Mesenchymal stem cell (in vitro differentiated cells and primary cell): ENCODE measurements at regions not wholly inside any gene's neighbourhood (a gene's known extent, or its start where the extent isn't known, plus 50 kb on each side); places are given as distances from the start of the nearest gene placed in this dataset.

ENCODE experiments used
- DNase-seq: peaks from one replicate; pipeline ENCODE4 v3.0.0-alpha.2; 2013
- H2AFZ ChIP-seq: one replicate; pipeline ENCODE4 v1.6.1; 2013; ENCODE audit warnings: low read depth, mild to moderate bottlenecking, control low read depth, inconsistent platforms, low read length, moderate library complexity
- H2AK5ac ChIP-seq: 2 replicates; pipeline ENCODE4 v1.6.1; 2013; ENCODE audit warnings: low read length, moderate library complexity, mild to moderate bottlenecking, inconsistent platforms; ENCODE audit not compliant: severe bottlenecking
- H2BK120ac ChIP-seq: one replicate; pipeline ENCODE4 v1.6.1; 2013; ENCODE audit warnings: low read depth, mild to moderate bottlenecking, inconsistent platforms, low read length, moderate library complexity
- H2BK12ac ChIP-seq, 2 experiments: one replicate each; pipeline ENCODE4 v1.6.1; 2013; ENCODE audit warnings: inconsistent platforms in 2 of 2, low read length in 2 of 2, mild to moderate bottlenecking in 2 of 2, moderate library complexity in 2 of 2, control low read depth in 1 of 2
- H2BK15ac ChIP-seq: one replicate; pipeline ENCODE4 v1.6.1; 2013; ENCODE audit warnings: mild to moderate bottlenecking, low read depth, inconsistent platforms; ENCODE audit not compliant: poor library complexity, severe bottlenecking
- H2BK5ac ChIP-seq: 2 replicates; pipeline ENCODE4 v1.6.1; 2013; ENCODE audit warnings: low read depth, mild to moderate bottlenecking, low read length, control low read depth, inconsistent platforms; ENCODE audit not compliant: poor library complexity, severe bottlenecking
- H3K14ac ChIP-seq, 2 experiments: one replicate each; pipeline ENCODE4 v1.6.1; 2013; ENCODE audit warnings: inconsistent platforms in 2 of 2, low read length in 2 of 2, control low read depth in 1 of 2, mild to moderate bottlenecking in 1 of 2, moderate library complexity in 1 of 2
- H3K18ac ChIP-seq, 2 experiments: one replicate each; pipeline ENCODE4 v1.6.1; 2013; ENCODE audit warnings: inconsistent platforms in 2 of 2, low read length in 2 of 2, control low read depth in 1 of 2, low read depth in 1 of 2, mild to moderate bottlenecking in 1 of 2
- H3K23ac ChIP-seq, 2 experiments: one replicate each; pipeline ENCODE4 v1.6.1; 2013; ENCODE audit warnings: inconsistent platforms in 2 of 2, low read length in 2 of 2, mild to moderate bottlenecking in 2 of 2, moderate library complexity in 2 of 2, control low read depth in 1 of 2
- H3K27ac ChIP-seq: 2 replicates; pipeline ENCODE4 v1.5.1; 2013; ENCODE audit warnings: mild to moderate bottlenecking, moderate library complexity, low read length, control low read depth, inconsistent platforms; ENCODE audit not compliant: poor library complexity, severe bottlenecking
- H3K27me3 ChIP-seq, 2 experiments: 2 replicates each; pipeline versions ENCODE4 v1.6.1 to v1.7.0; 2013; ENCODE audit warnings: low read length in 2 of 2, mild to moderate bottlenecking in 2 of 2, moderate library complexity in 2 of 2, control low read depth in 1 of 2, inconsistent platforms in 1 of 2; ENCODE audit not compliant: control insufficient read depth in 1 of 2, insufficient read depth in 1 of 2
- H3K36me3 ChIP-seq, 2 experiments: 2 replicates each; pipeline versions ENCODE4 v1.6.1 to v1.7.0; 2013; ENCODE audit warnings: low read length in 2 of 2, control low read depth in 1 of 2, inconsistent platforms in 1 of 2, low read depth in 1 of 2, mild to moderate bottlenecking in 1 of 2; ENCODE audit not compliant: insufficient read depth in 2 of 2, control insufficient read depth in 1 of 2
- H3K4ac ChIP-seq, 2 experiments: one replicate each; pipeline ENCODE4 v1.6.1; 2013; ENCODE audit warnings: inconsistent platforms in 2 of 2, low read length in 2 of 2, mild to moderate bottlenecking in 2 of 2, moderate library complexity in 2 of 2, control low read depth in 1 of 2, low read depth in 1 of 2
- H3K4me1 ChIP-seq: 2 replicates; pipeline ENCODE4 v1.6.1; 2013; ENCODE audit warnings: low read depth, low read length, control low read depth; ENCODE audit not compliant: control insufficient read depth, insufficient read depth
- H3K4me2 ChIP-seq: 2 replicates; pipeline ENCODE4 v1.6.1; 2013; ENCODE audit warnings: low read length, mild to moderate bottlenecking, inconsistent platforms; ENCODE audit not compliant: poor library complexity, severe bottlenecking
- H3K4me3 ChIP-seq, 2 experiments: 2 replicates each; pipeline versions ENCODE4 v1.5.1 to v1.7.0; 2013; ENCODE audit warnings: low read length in 2 of 2, mild to moderate bottlenecking in 2 of 2, control low read depth in 1 of 2, low read depth in 1 of 2; ENCODE audit not compliant: insufficient read depth in 1 of 2
- H3K79me1 ChIP-seq: replicated peaks from 2 replicates; pipeline ENCODE4 v1.6.1; 2013; ENCODE audit warnings: mild to moderate bottlenecking, control low read depth, low read length, inconsistent platforms; ENCODE audit not compliant: poor library complexity, severe bottlenecking
- H3K9ac ChIP-seq: 2 replicates; pipeline ENCODE4 v1.7.0; 2013; ENCODE audit warnings: mild to moderate bottlenecking, low read length, moderate library complexity
- H3K9me3 ChIP-seq: 2 replicates; pipeline ENCODE4 v1.7.0; 2013; ENCODE audit warnings: mild to moderate bottlenecking, low read length; ENCODE audit not compliant: control insufficient read depth
- H4K8ac ChIP-seq: one replicate; pipeline ENCODE4 v1.6.1; 2013; ENCODE audit warnings: inconsistent platforms, mild to moderate bottlenecking, low read length, moderate library complexity
- H4K91ac ChIP-seq: one replicate; pipeline ENCODE4 v1.6.1; 2013; ENCODE audit warnings: mild to moderate bottlenecking, low read length, inconsistent platforms
- WGBS: methylation state at CpG from one replicate; pipeline ENCODE4 v1.1.7; 2013; ENCODE audit warnings: mixed read lengths; 5-methylcytosine and 5-hydroxymethylcytosine counted together

DNA sequence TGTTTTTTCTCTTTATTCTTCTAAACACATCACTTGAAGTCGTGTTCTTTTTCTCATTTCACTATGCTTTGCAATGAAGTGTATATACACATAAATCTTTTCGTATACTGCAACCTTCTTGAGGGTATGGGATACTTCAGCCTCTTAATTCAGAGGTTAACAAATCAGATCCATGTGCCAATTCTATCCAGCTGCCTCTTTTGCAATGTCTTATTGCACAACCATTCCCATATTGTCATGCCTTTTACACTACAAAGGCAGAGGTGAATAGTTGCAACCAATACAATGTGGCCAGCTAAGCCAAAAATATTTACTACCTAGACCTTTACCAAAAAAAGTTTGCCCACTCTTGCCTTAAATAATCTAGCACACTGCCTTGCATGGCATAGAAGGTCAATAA is 224.5 kb upstream of the FOXG1 start:
- no peak overlapping the region for H2BK5ac ChIP-seq
- H2BK15ac ChIP-seq, result no peak overlapping the region
- WGBS, result 62% methylated on average over 2 of the region's 2 CpGs
- H3K27ac ChIP-seq, result no peak overlapping the region
- H3K4me1 ChIP-seq, result no peaks in the 10 kb centered on the region
- H2BK120ac ChIP-seq, result no peak overlapping the region
- H3K79me1 ChIP-seq, result no peaks in the 10 kb centered on the region
- no peak overlapping the region for H3K23ac ChIP-seq
- H3K4me2 ChIP-seq, result no peak overlapping the region
- H4K91ac ChIP-seq, result no peak overlapping the region
- H3K36me3 ChIP-seq, result no peaks in the 10 kb centered on the region
- H3K14ac ChIP-seq, result no peak overlapping the region
- no peak overlapping the region for H3K9ac ChIP-seq
- no peak overlapping the region for H3K4me3 ChIP-seq
- H2AK5ac ChIP-seq, result no peak overlapping the region
- H3K4ac ChIP-seq, result no peak overlapping the region
- no peak overlapping the region for H3K18ac ChIP-seq
- DNase-seq, result no peak
- no peak overlapping the region for H4K8ac ChIP-seq
- H2BK12ac ChIP-seq, result no peak overlapping the region
- no peaks in the 10 kb centered on the region for H3K27me3 ChIP-seq
- H3K9me3 ChIP-seq, result no peaks in the 10 kb centered on the region
- H2AFZ ChIP-seq, result no peak overlapping the region

DNA sequence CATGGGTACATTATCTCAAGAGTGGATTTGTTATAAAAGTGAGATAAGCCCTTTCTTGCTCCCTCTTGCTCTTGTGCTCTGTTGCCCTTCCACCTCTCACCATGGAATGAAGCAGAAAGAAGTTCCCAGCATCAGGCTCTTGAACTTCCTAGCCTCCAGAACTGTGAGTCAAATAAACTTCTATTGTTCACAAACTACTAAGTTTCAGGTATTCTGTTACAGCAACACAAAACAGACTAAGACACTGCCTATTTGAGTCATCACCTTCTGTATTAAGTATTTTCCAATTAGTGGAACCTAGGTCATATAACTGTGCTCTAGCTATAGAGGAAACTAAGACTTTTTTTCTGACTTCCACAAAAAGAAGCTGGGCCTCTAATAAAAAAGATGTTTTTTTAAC is 201.2 kb upstream of the FOXG1 start:
- Histone ChIP-seq H3K9me3 (no peaks in the 10 kb centered on the region), H3K4ac (no peak overlapping the region), H3K79me1 (no peaks in the 10 kb centered on the region), H2AFZ (no peak overlapping the region), H2BK12ac (no peak overlapping the region), H3K27me3 (no peaks in the 10 kb centered on the region), H2BK15ac (no peak overlapping the region), H2BK120ac (no peak overlapping the region), H3K23ac (no peak overlapping the region), H4K91ac (no peak overlapping the region), H2BK5ac (no peak overlapping the region), H4K8ac (no peak overlapping the region), H3K4me3 (no peak overlapping the region), H3K9ac (no peak overlapping the region), H3K36me3 (no peaks in the 10 kb centered on the region), H3K18ac (no peak overlapping the region), H3K27ac (no peak overlapping the region), H3K4me2 (no peak overlapping the region), H2AK5ac (no peak overlapping the region), H3K4me1 (no peaks in the 10 kb centered on the region), H3K14ac (no peak overlapping the region)
- no peak for DNase-seq

DNA sequence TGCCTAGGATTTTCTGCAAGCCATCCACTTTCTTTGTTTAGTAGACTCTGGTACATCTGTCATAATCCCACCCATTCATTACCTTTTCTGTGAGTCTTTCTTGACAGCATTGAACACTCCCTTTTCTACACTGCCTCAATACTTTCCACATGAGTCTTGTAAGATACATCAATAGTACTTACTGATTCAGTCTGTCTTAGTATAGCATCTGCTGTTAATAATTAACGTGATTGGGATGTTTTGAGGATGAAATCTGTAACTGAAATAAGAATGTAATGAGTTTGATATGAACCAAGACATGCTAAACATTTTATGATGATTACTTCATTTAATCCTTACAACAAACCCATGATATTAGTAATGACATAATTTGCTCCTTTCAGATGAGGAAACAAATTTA is 196.2 kb upstream of the FOXG1 start:
- Histone ChIP-seq H3K14ac (no peak overlapping the region), H3K36me3 (no peaks in the 10 kb centered on the region), H3K23ac (no peak overlapping the region), H3K18ac (no peak overlapping the region), H3K4me2 (no peak overlapping the region), H2BK12ac (no peak overlapping the region), H3K27me3 (no peaks in the 10 kb centered on the region), H2AK5ac (no peak overlapping the region), H3K9me3 (peaks cover 16% of the 10 kb centered on the region), H2BK15ac (no peak overlapping the region), H3K4me3 (no peak overlapping the region), H4K8ac (no peak overlapping the region), H3K79me1 (no peaks in the 10 kb centered on the region), H4K91ac (no peak overlapping the region), H3K4ac (no peak overlapping the region), H2BK120ac (no peak overlapping the region), H3K27ac (peak overlapping the region; percentile 85), H2BK5ac (no peak overlapping the region), H2AFZ (no peak overlapping the region), H3K4me1 (no peaks in the 10 kb centered on the region), H3K9ac (no peak overlapping the region)
- no CpG with 5 or more reads among the region's 1 CpG for WGBS
- no peak for DNase-seq

DNA sequence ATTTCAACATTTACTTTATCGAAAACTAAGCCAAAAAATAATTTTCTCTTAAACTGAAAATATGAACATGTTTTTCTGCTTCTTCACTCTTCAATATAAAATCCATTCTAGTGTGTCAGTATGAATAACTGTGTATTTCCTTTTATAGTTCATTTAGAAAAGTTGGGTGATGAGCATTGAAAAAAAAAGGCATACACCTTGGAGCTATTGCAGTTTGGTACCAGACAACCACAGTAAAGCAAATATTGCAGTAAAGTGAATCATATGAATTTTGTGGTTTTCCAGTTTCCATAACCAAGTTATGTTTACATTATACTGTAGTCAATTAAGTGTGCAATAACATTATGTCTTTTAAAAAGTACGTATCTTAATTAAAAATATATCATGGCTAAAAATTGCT is 195.0 kb upstream of the FOXG1 start:
- Histone ChIP-seq H3K4me2 (no peak overlapping the region), H2AFZ (no peak overlapping the region), H3K4me3 (no peak overlapping the region), H3K4ac (no peak overlapping the region), H3K14ac (no peak overlapping the region), H3K27me3 (no peaks in the 10 kb centered on the region), H4K91ac (no peak overlapping the region), H3K36me3 (no peaks in the 10 kb centered on the region), H2BK5ac (no peak overlapping the region), H3K4me1 (no peaks in the 10 kb centered on the region), H4K8ac (no peak overlapping the region), H2BK120ac (no peak overlapping the region), H2BK12ac (no peak overlapping the region), H3K79me1 (no peaks in the 10 kb centered on the region), H3K27ac (no peak overlapping the region), H3K23ac (no peak overlapping the region), H3K9me3 (peaks cover 16% of the 10 kb centered on the region), H2AK5ac (no peak overlapping the region), H3K18ac (no peak overlapping the region), H2BK15ac (no peak overlapping the region), H3K9ac (no peak overlapping the region)
- DNase-seq, result no peak
- no CpG with 5 or more reads among the region's 2 CpGs for WGBS
